Neuronal stem cell (in vitro differentiated cells): ENCODE measurements at regions not wholly inside any gene's neighbourhood (a gene's known extent, or its start where the extent isn't known, plus 50 kb on each side); places are given as distances from the start of the nearest gene placed in this dataset.

Experiments
- DNase-seq: peaks from one replicate; pipeline ENCODE4 v3.0.0-alpha.2; 2013; ENCODE audit warnings: low spot score
- H2AFZ ChIP-seq: one replicate; pipeline ENCODE4 v1.6.1; 2013; ENCODE audit warnings: mild to moderate bottlenecking, low read length, inconsistent platforms
- H2AK5ac ChIP-seq: 2 replicates; pipeline ENCODE4 v1.6.1; 2013; ENCODE audit warnings: low read depth, mild to moderate bottlenecking, inconsistent platforms, low read length, moderate library complexity, mixed read lengths
- H2BK120ac ChIP-seq: 2 replicates; pipeline ENCODE4 v1.6.1; 2013; ENCODE audit warnings: low read depth, mild to moderate bottlenecking, inconsistent platforms, low read length, moderate library complexity, mixed read lengths
- H2BK12ac ChIP-seq: one replicate; pipeline ENCODE4 v1.6.1; 2013; ENCODE audit warnings: low read length, inconsistent platforms
- H2BK15ac ChIP-seq: 2 replicates; pipeline ENCODE4 v1.6.1; 2013; ENCODE audit warnings: mild to moderate bottlenecking, low read length, inconsistent platforms, mixed read lengths
- H2BK5ac ChIP-seq: one replicate; pipeline ENCODE4 v1.6.1; 2013; ENCODE audit warnings: inconsistent platforms, mild to moderate bottlenecking, low read length, moderate library complexity
- H3K14ac ChIP-seq: one replicate; pipeline ENCODE4 v1.6.1; 2013; ENCODE audit warnings: low read length, inconsistent platforms
- H3K18ac ChIP-seq: 2 replicates; pipeline ENCODE4 v1.6.1; 2013; ENCODE audit warnings: low read length, inconsistent platforms
- H3K23ac ChIP-seq: 2 replicates; pipeline ENCODE4 v1.6.1; 2013; ENCODE audit warnings: low read depth, mild to moderate bottlenecking, mixed read lengths, low read length, inconsistent platforms; ENCODE audit not compliant: poor library complexity
- H3K27ac ChIP-seq: replicated peaks from 3 replicates; pipeline ENCODE4 v1.5.1; 2013; ENCODE audit warnings: low read length, inconsistent platforms
- H3K27me3 ChIP-seq, 3 experiments: 2 replicates each; pipeline ENCODE4 v1.6.1; 2013; ENCODE audit warnings: low read length in 3 of 3, mild to moderate bottlenecking in 2 of 3, inconsistent platforms in 1 of 3, low read depth in 1 of 3, mixed read lengths in 1 of 3, moderate library complexity in 1 of 3; ENCODE audit not compliant: control insufficient read depth in 3 of 3, insufficient read depth in 3 of 3
- H3K36me3 ChIP-seq, 2 donors: replicated peaks in 1 of 2; 2 replicates each; pipeline ENCODE4 v1.6.1; 2013; ENCODE audit warnings: low read length in 2 of 2; ENCODE audit not compliant: control insufficient read depth in 2 of 2, insufficient read depth in 2 of 2
- H3K4ac ChIP-seq: 2 replicates; pipeline ENCODE4 v1.6.1; 2013; ENCODE audit warnings: inconsistent platforms, mild to moderate bottlenecking, low read length, moderate library complexity
- H3K4me1 ChIP-seq, 2 donors: 1 replicate in 1 of 2; 2 replicates in 1 of 2; pipeline ENCODE4 v1.6.1; 2013; ENCODE audit warnings: low read length in 2 of 2, low read depth in 1 of 2; ENCODE audit not compliant: control insufficient read depth in 2 of 2, insufficient read depth in 1 of 2
- H3K4me2 ChIP-seq: one replicate; pipeline ENCODE4 v1.6.1; 2013; ENCODE audit warnings: mild to moderate bottlenecking, low read length, inconsistent platforms; ENCODE audit not compliant: insufficient read depth, poor library complexity, severe bottlenecking
- H3K4me3 ChIP-seq, 2 donors: 2 replicates each; pipeline ENCODE4 v1.5.1; 2013; ENCODE audit warnings: low read length in 2 of 2, mild to moderate bottlenecking in 2 of 2, inconsistent platforms in 1 of 2, moderate library complexity in 1 of 2
- H3K79me1 ChIP-seq: one replicate; pipeline ENCODE4 v1.6.1; 2013; ENCODE audit warnings: low read depth, mild to moderate bottlenecking, inconsistent platforms, low read length, moderate library complexity
- H3K9ac ChIP-seq: one replicate; pipeline ENCODE4 v1.6.1; 2013; ENCODE audit warnings: mild to moderate bottlenecking, low read depth, low read length, inconsistent platforms; ENCODE audit not compliant: poor library complexity
- H3K9me3 ChIP-seq, 2 donors: replicated peaks in 1 of 2; 2 replicates each; pipeline versions ENCODE3 to v1.6.1; 2013; ENCODE audit warnings: low read length in 2 of 2, mild to moderate bottlenecking in 2 of 2, inconsistent platforms in 1 of 2, low read depth in 1 of 2, mixed read lengths in 1 of 2, moderate library complexity in 1 of 2; ENCODE audit not compliant: control insufficient read depth in 2 of 2, insufficient read depth in 1 of 2
- H4K8ac ChIP-seq: one replicate; pipeline ENCODE4 v1.6.1; 2013; ENCODE audit warnings: low read depth, mild to moderate bottlenecking, inconsistent platforms, low read length, moderate library complexity
- H4K91ac ChIP-seq: one replicate; pipeline ENCODE4 v1.6.1; 2013; ENCODE audit warnings: low read length, low read depth, mild to moderate bottlenecking, inconsistent platforms; ENCODE audit not compliant: poor library complexity
- WGBS, 2 donors: extraction: QIAGEN DNeasy Blood & Tissue Kit; methylation state at CpG; one replicate each; pipeline ENCODE4 v1.1.7; 2013; ENCODE audit warnings: missing lambda C conversion rate in 2 of 2, mixed read lengths in 1 of 2; ENCODE audit not compliant: insufficient read length in 2 of 2, insufficient replicate concordance in 1 of 2; ENCODE audit errors: extremely low coverage in 2 of 2; 5-methylcytosine and 5-hydroxymethylcytosine counted together

- no peak overlapping the region for H3K18ac ChIP-seq
These were observed 1355.9 kb downstream of the GRIK2 start for GRCh38 chr6:102749210-102749971.

GRCh38 chr6:102746941-102747340 lies 1353.4 kb downstream of the GRIK2 start:
- Histone ChIP-seq H3K14ac (no peak overlapping the region), H2BK12ac (no peak overlapping the region), H4K91ac (no peak overlapping the region), H3K27me3 (no peaks in the 10 kb centered on the region), H3K23ac (no peak overlapping the region), H3K9me3 (no peaks in the 10 kb centered on the region), H3K4me2 (no peak overlapping the region), H3K27ac (peak overlapping the region; percentile 74), H2BK15ac (no peak overlapping the region), H2BK120ac (no peak overlapping the region), H3K36me3 (no peaks in the 10 kb centered on the region), H3K79me1 (no peaks in the 10 kb centered on the region), H3K4me3 (no peak overlapping the region), H2BK5ac (no peak overlapping the region), H2AK5ac (no peak overlapping the region), H3K18ac (no peak overlapping the region), H2AFZ (peak overlapping the region; percentile 45), H3K4me1 (no peaks in the 10 kb centered on the region), H3K9ac (no peak overlapping the region), H4K8ac (no peak overlapping the region), H3K4ac (no peak overlapping the region)
- WGBS, 2 donors: no CpG with 5 or more reads among the region's 5 CpGs
- DNase-seq: peak; percentile 46

More at GRCh38 chr6:102749210-102749971, 1355.9 kb downstream of the GRIK2 start:
- Histone ChIP-seq H3K27me3 (no peaks in the 10 kb centered on the region), H2BK12ac (no peak overlapping the region), H4K91ac (no peak overlapping the region), H3K14ac (no peak overlapping the region), H4K8ac (no peak overlapping the region), H3K79me1 (no peaks in the 10 kb centered on the region), H3K4ac (no peak overlapping the region), H2BK5ac (no peak overlapping the region), H3K36me3 (no peaks in the 10 kb centered on the region), H3K4me3 (no peak overlapping the region), H3K23ac (no peak overlapping the region), H3K4me2 (no peak overlapping the region), H2AK5ac (no peak overlapping the region), H2AFZ (no peak overlapping the region), H3K4me1 (no peaks in the 10 kb centered on the region), H2BK15ac (no peak overlapping the region), H3K9me3 (no peaks in the 10 kb centered on the region), H2BK120ac (no peak overlapping the region), H3K27ac (no peak overlapping the region), H3K9ac (no peak overlapping the region)
- no peak for DNase-seq
- no CpG with 5 or more reads among the region's 2 CpGs for WGBS, 2 donors

- no peak overlapping the region for H3K14ac ChIP-seq
- H3K9me3 ChIP-seq: no peaks in the 10 kb centered on the region
- H2BK15ac ChIP-seq: no peak overlapping the region
- H3K79me1 ChIP-seq: no peaks in the 10 kb centered on the region
- DNase-seq: no peak
- no peaks in the 10 kb centered on the region for H3K4me1 ChIP-seq
- no peak overlapping the region for H3K4me2 ChIP-seq
- WGBS, 2 donors: no CpG with 5 or more reads among the region's 7 CpGs
- no peak overlapping the region for H3K4ac ChIP-seq
- no peak overlapping the region for H2BK12ac ChIP-seq
- no peak overlapping the region for H2BK120ac ChIP-seq
- no peak overlapping the region for H4K91ac ChIP-seq
- H3K23ac ChIP-seq: no peak overlapping the region
- H3K4me3 ChIP-seq: no peak overlapping the region
- no peak overlapping the region for H3K27ac ChIP-seq
- H2AFZ ChIP-seq: peak overlapping the region; percentile 78
- H3K18ac ChIP-seq: no peak overlapping the region
- H2AK5ac ChIP-seq: no peak overlapping the region
- no peak overlapping the region for H3K9ac ChIP-seq
- no peaks in the 10 kb centered on the region for H3K36me3 ChIP-seq
- no peak overlapping the region for H2BK5ac ChIP-seq
- H4K8ac ChIP-seq: no peak overlapping the region
- no peaks in the 10 kb centered on the region for H3K27me3 ChIP-seq
These were observed 1349.3 kb downstream of the GRIK2 start for GRCh38 chr6:102742754-102743356.

GRCh38 chr6:102742028-102742427 lies 1348.5 kb downstream of the GRIK2 start:
- Histone ChIP-seq H3K9me3 (no peaks in the 10 kb centered on the region), H3K4me2 (no peak overlapping the region), H4K8ac (no peak overlapping the region), H3K23ac (no peak overlapping the region), H2BK5ac (no peak overlapping the region), H4K91ac (no peak overlapping the region), H3K14ac (no peak overlapping the region), H2BK15ac (no peak overlapping the region), H3K4ac (no peak overlapping the region), H3K4me1 (no peaks in the 10 kb centered on the region), H2BK12ac (no peak overlapping the region), H3K79me1 (no peaks in the 10 kb centered on the region), H2AFZ (no peak overlapping the region), H3K27ac (no peak overlapping the region), H3K36me3 (no peaks in the 10 kb centered on the region), H2BK120ac (no peak overlapping the region), H3K27me3 (no peaks in the 10 kb centered on the region), H3K9ac (no peak overlapping the region), H3K4me3 (no peak overlapping the region), H3K18ac (no peak overlapping the region), H2AK5ac (no peak overlapping the region)
- WGBS, 2 donors: no CpG with 5 or more reads among the region's 4 CpGs
- DNase-seq: no peak
